NCI-H1092 treated with DMSO at 0.1 percent for 48 hours (cell line): ENCODE measurements at regions not wholly inside any gene's neighbourhood (a gene's known extent, or its start where the extent isn't known, plus 50 kb on each side); places are given as distances from the start of the nearest gene placed in this dataset.
"Not testable (repeated sequence)": the region's sequence is repeated elsewhere in the genome, so short reads cannot be mapped to it uniquely, and the experiment has no call there.

Source experiments
- DNase-seq: peaks from one replicate; lab custom pipeline; 2025; lab: John Stamatoyannopoulos, UW

GRCh38 chr3:165635791-165636683 is 201.2 kb downstream of the BCHE start:
- no peak for DNase-seq

GRCh38 chr3:165624761-165625160 is 212.5 kb downstream of the BCHE start:
- DNase-seq = no peak

GRCh38 chr3:165622356-165622755 is 214.9 kb downstream of the BCHE start:
- no peak for DNase-seq

GRCh38 chr3:165619069-165619468 is 218.2 kb downstream of the BCHE start:
- no peak for DNase-seq

GRCh38 chr3:165617134-165617533 is 220.1 kb downstream of the BCHE start:
- no peak for DNase-seq

- no peak for DNase-seq
Observed at GRCh38 chr3:165614337-165614736, 222.9 kb downstream of the BCHE start.

- no peak for DNase-seq
Observed at GRCh38 chr3:165613014-165613413, 224.2 kb downstream of the BCHE start.

GRCh38 chr3:165607221-165607620 is 230.0 kb downstream of the BCHE start:
- DNase-seq = no peak

GRCh38 chr3:165603196-165603595 is 234.0 kb downstream of the BCHE start:
- no peak for DNase-seq

- DNase-seq = not testable (repeated sequence)
Observed at GRCh38 chr3:165572566-165572965, 264.7 kb downstream of the BCHE start.

- DNase-seq = no peak
Observed at GRCh38 chr3:165568907-165569462, 268.2 kb downstream of the BCHE start.

GRCh38 chr3:165555785-165556184 is 281.4 kb downstream of the BCHE start:
- no peak for DNase-seq

GRCh38 chr3:165553371-165553770 is 283.9 kb downstream of the BCHE start:
- no peak for DNase-seq

GRCh38 chr3:165549665-165550064 is 287.6 kb downstream of the BCHE start:
- no peak for DNase-seq

GRCh38 chr3:165549037-165549436 is 288.2 kb downstream of the BCHE start:
- DNase-seq = no peak

GRCh38 chr3:165545059-165545458 is 292.2 kb downstream of the BCHE start:
- no peak for DNase-seq

- no peak for DNase-seq
Observed at GRCh38 chr3:165544432-165544831, 292.8 kb downstream of the BCHE start.

- no peak for DNase-seq
Observed at GRCh38 chr3:165538166-165538565, 299.1 kb downstream of the BCHE start.

GRCh38 chr3:165532851-165533250 is 304.4 kb downstream of the BCHE start:
- DNase-seq = no peak

- DNase-seq = no peak
Observed at GRCh38 chr3:165529451-165529850, 307.8 kb downstream of the BCHE start.

- DNase-seq = no peak
Observed at GRCh38 chr3:165526367-165526766, 310.9 kb downstream of the BCHE start.

GRCh38 chr3:165523801-165524200 is 313.4 kb downstream of the BCHE start:
- DNase-seq = no peak

- DNase-seq = no peak
Observed at GRCh38 chr3:165522386-165522785, 314.8 kb downstream of the BCHE start.
